HG02885 (cell line): ENCODE measurements at regions not wholly inside any gene's neighbourhood (a gene's known extent, or its start where the extent isn't known, plus 50 kb on each side); places are given as distances from the start of the nearest gene placed in this dataset.

Experiments
- ATAC-seq: cut with Tn5 transposase; IDR thresholded peaks from one replicate; pipeline ENCODE4 v1.9.1; 2021; ENCODE audit warnings: mild to moderate bottlenecking; ENCODE audit not compliant: unreplicated experiment, poor library complexity

DNA sequence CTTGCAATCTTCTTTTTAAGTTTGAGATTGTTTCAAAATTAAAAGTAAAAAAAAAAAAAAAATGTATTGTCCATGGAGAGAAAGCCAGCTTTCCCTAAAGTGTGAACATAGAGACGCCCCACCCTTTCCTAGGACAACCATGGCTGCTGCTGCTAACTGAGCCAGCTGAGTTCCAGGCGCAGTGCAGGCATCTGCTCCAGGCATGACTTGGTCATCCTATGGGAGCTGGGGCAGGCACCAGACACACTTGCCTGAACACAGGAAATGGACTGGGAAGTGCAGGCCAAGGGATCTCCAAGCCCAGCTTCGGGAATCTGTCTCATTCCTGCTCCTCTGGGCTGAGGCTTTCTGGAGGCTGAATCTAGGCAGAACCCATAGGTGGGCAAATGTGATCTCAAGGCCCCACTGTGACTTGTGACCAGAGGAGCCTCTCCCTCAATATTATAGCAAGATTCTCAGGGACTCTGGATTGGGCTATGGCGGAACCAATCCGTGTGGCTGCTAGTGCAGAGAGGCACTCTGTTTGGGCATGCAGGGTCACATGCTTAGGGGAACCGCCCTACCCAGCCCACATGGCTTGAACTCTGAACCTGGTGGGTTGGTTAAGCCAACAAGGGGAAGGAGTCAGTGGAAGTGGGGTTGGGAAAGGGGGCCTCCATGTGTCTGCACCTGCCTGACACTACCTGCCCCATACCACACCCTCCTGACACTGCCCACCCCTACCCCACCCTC is 138.2 kb upstream of the CST7 start:
- ATAC-seq = no peak

GRCh38 chr20:24812373-24812772 is 136.7 kb upstream of the CST7 start:
- no peak for ATAC-seq

- no peak for ATAC-seq
These were observed 136.0 kb upstream of the CST7 start for GRCh38 chr20:24813080-24813479.

- no peak for ATAC-seq
These were observed 135.6 kb upstream of the CST7 start for GRCh38 chr20:24813496-24813895.

GRCh38 chr20:24813936-24814335 is 135.1 kb upstream of the CST7 start:
- no peak for ATAC-seq

- ATAC-seq = no peak
These were observed 134.4 kb upstream of the CST7 start for GRCh38 chr20:24814556-24815195.

DNA sequence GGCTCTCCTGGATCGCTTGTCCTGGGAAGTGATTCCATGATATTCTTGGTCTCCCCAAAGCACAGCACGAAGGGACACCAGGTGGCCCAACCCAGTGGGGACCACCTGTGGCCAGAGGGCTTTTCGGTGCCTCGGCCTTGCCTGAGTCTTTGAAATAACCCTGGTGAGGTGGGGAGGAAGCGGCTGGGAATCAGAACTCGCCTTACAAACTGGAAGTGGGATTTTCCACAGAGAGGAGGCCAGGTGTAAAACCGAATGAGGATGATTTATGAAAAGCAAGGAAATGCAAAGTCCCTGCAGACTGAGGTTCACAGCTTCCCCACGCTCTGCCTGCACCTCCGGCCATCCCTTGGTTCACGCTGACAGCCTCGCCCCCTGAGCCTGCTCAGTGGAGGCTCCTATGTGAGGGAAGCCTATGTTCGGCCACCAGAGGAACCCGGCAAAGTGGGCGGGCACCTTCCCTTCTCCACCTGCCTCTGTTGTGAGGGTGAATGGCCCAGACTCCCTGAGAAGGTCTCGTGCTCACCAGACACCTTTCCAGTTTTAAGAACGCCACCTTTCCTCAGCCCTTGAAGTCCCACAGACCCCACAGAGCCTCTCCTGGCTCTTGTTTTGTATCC is 133.8 kb upstream of the CST7 start:
- ATAC-seq = no peak

DNA sequence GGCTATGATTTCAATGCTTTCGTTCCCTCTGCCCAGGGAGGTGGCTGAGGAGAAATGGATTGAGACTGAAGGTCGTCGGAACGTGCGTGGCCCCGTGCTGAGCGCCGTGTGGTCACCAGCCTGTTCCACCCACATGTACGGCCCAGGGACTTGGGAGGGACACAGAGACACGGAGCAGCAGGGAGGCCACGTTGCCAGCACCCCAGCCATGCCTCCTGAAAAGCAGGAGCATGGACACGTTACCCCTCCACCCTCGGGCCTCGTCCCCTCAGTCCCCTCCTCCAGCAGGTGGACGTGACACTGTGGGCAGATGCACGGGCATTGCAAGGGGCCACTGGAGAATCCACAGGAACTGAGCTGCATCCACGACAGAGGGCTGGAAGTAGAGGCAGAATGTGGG is 133.1 kb upstream of the CST7 start:
- ATAC-seq = no peak

- no peak for ATAC-seq
These were observed 132.6 kb upstream of the CST7 start for GRCh38 chr20:24816431-24816830.

- no peak for ATAC-seq
These were observed 132.2 kb upstream of the CST7 start for GRCh38 chr20:24816907-24817306.

- ATAC-seq = no peak
These were observed 131.7 kb upstream of the CST7 start for GRCh38 chr20:24817351-24817750.

DNA sequence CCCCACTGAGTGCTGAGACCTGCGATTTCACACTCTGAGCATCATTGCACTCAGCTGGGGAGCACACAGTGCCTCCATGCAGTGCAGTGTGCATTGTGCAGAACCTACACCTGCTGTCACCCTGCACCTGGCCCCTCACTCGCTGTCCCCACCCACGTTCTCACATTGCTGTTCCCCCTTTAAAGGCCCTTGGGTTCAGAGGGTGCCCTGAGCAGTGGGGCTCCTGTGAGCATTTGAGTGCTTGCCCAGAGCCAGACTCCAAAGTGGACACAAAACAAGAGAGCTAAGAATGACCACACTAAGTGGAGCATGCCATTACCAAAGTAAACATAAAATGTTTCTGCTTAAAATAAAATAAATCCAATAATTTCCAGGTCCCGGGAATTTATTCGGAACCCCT is 131.0 kb upstream of the CST7 start:
- ATAC-seq = no peak

DNA sequence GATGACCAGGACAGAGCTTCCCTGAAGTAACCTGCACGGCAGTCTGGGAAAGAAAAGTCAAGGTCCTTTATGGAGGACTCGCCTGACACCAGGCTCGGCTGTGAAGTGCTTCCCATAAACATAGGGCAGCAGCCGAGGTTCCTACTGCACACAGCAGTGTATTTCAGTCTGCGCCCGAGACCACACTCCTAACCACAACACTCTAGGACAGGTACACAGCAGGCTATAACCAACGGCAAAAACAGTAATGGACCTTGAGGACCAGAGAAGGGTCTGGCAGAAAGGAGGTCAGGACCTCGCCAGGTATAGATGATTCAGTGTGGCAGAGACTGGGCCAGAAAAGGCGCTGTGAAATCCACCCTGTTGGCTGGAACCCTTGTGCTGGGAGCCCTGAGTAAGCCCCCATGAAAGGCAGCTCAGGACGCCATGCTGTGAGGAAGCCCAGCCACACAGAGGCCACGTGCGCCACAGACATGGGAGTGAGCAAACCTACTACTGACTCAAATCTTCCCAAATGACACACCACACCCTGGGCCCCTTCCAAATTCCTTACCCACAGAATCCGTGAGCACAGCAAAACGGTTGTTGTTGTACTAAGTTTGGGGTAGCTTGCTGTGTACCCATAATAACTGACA is 129.6 kb upstream of the CST7 start:
- no peak for ATAC-seq

DNA sequence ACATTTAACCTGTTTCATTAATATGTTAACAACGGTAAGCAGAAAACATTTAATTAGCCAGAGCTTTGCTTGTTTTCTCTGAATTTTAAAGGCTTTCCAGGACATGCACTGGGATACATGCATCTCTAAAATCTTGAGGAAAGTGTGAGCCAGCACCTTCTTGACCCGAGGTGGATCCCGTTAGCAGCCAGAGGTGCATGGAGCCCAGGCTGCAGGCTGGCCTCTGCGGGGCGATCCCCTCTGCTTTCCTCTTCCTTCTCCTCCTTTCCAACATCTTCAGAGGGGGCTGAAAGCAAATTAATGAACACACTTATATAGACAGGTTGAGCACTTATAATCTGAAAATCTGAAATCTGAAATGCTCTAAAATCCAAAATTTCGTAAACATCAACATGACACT is 128.7 kb upstream of the CST7 start:
- ATAC-seq = no peak

DNA sequence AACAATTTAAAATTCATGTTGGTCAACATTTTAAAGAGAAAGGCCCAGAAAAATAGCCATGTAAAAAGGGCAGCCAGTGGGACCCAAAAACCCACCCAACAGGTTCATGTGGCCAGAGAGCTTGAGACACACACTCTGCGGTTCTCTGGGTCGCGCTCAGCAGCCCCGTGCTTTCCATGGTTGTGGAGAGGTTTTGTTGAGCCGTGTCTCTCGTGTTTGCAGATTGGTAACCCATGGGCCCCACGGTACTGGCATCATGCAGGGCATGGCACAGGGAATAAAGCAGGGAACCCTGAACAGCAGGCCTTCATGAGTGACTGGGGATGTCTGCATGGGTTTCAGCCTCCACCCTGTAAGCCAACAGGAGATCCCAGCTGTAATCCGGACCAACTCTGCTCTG is 127.7 kb upstream of the CST7 start:
- ATAC-seq = no peak

GRCh38 chr20:24823176-24823784 is 125.8 kb upstream of the CST7 start:
- ATAC-seq = no peak

DNA sequence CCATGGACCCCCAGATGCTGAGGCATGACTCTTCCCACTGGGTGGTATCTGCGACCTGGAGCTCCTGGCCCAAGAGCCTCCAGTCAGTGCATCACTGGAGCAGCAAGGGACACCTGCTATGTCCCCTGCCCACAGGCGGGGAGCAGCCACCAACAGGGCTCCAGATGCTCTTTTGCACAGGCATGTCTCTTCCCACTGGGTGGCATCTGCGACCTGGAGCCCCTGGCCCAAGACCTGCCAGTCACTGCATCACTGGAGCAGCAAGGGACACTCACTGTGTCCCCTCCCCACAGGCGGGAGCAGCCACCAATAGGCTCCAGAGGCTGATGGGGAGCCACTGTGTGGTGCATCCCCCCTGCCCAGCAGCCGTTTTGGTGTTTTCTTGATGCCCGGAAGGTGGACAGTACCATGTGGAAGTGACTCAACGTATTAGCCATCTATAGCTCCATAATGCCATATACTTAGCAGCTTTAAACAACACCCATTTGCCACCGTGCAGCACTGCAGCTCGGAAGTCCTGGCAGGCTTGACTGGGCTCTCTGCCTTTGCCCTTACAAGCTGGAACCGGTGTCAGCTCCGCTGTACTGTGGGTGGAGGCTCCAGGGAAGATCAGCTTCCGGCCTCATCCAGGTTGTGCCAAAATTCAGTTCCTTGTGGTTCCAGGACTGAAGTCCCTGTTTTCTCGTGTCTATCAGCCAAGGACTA is 124.9 kb upstream of the CST7 start:
- no peak for ATAC-seq

DNA sequence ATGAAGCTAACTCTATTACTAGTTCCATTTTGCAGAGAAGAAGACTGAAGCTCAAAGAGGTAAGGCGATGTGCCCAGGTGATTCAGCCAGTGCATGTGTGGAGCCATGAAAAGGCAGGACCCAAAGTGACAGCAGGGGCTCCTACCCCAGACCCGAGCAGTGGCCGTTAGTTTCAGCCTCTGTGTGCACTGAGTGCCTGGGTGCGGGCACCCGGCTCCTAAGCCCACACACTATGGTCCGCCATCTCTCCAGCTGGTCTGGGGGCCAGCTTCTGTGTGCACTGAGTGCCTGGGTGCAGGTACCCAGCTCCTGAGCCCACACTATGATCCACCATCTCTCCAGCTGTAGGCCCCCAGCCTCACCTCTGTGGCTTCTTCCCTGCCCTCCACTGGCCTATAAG is 123.5 kb upstream of the CST7 start:
- ATAC-seq = no peak

- no peak for ATAC-seq
These were observed 121.3 kb upstream of the CST7 start for GRCh38 chr20:24827603-24828295.
